GM21529 (cell line): ENCODE measurements at regions not wholly inside any gene's neighbourhood (a gene's known extent, or its start where the extent isn't known, plus 50 kb on each side); places are given as distances from the start of the nearest gene placed in this dataset.
"Not testable (repeated sequence)": the region's sequence is repeated elsewhere in the genome, so short reads cannot be mapped to it uniquely, and the experiment has no call there.

Experiments
- ATAC-seq: cut with Tn5 transposase; IDR thresholded peaks from one replicate; pipeline ENCODE4 v1.9.1; 2021; ENCODE audit not compliant: unreplicated experiment

- no peak for ATAC-seq
Measured at GRCh38 chr7:32227746-32228145, 157.5 kb upstream of the PDE1C start.

GRCh38 chr7:32224276-32224675, 154.1 kb upstream of the PDE1C start:
- no peak for ATAC-seq

- ATAC-seq = no peak
Measured at GRCh38 chr7:32223721-32224120, 153.5 kb upstream of the PDE1C start.

GRCh38 chr7:32223071-32223650, 153.0 kb upstream of the PDE1C start:
- ATAC-seq = no peak

- ATAC-seq = no peak
Measured at GRCh38 chr7:32222251-32222900, 152.2 kb upstream of the PDE1C start.

GRCh38 chr7:32221736-32222135, 151.5 kb upstream of the PDE1C start:
- no peak for ATAC-seq

- ATAC-seq = no peak
Measured at GRCh38 chr7:32221056-32221455, 150.8 kb upstream of the PDE1C start.

- ATAC-seq = not testable (repeated sequence)
Measured at GRCh38 chr7:32219831-32220230, 149.6 kb upstream of the PDE1C start.

- no peak for ATAC-seq
Measured at GRCh38 chr7:32219416-32219815, 149.2 kb upstream of the PDE1C start.

GRCh38 chr7:32218741-32219288, 148.6 kb upstream of the PDE1C start:
- ATAC-seq = no peak

GRCh38 chr7:32218154-32218467, 147.9 kb upstream of the PDE1C start:
- no peak for ATAC-seq

GRCh38 chr7:32217341-32218153, 147.3 kb upstream of the PDE1C start:
- no peak for ATAC-seq

GRCh38 chr7:32216759-32217158, 146.6 kb upstream of the PDE1C start:
- ATAC-seq = no peak

GRCh38 chr7:32215697-32216096, 145.5 kb upstream of the PDE1C start:
- no peak for ATAC-seq

GRCh38 chr7:32214913-32215312, 144.7 kb upstream of the PDE1C start:
- ATAC-seq = no peak

GRCh38 chr7:32212321-32212720, 142.1 kb upstream of the PDE1C start:
- no peak for ATAC-seq

- ATAC-seq = no peak
Measured at GRCh38 chr7:32206987-32207386, 136.8 kb upstream of the PDE1C start.

GRCh38 chr7:32206488-32206887, 136.3 kb upstream of the PDE1C start:
- ATAC-seq = no peak

GRCh38 chr7:32205298-32205824, 135.2 kb upstream of the PDE1C start:
- not testable (repeated sequence) for ATAC-seq

- peak; percentile 89 for ATAC-seq
Measured at GRCh38 chr7:32204361-32205018, 134.3 kb upstream of the PDE1C start.

- ATAC-seq = no peak
Measured at GRCh38 chr7:32200646-32201045, 130.4 kb upstream of the PDE1C start.
